Prostate gland (tissue), 2 donors: ENCODE measurements at regions not wholly inside any gene's neighbourhood (a gene's known extent, or its start where the extent isn't known, plus 50 kb on each side); places are given as distances from the start of the nearest gene placed in this dataset.
"Not testable (repeated sequence)": the region's sequence is repeated elsewhere in the genome, so short reads cannot be mapped to it uniquely, and the experiment has no call there.

ENCODE experiments used
- DNase-seq: peaks from one replicate; pipeline ENCODE4 v3.0.0-alpha.2; 2019; ENCODE audit warnings: low spot score
- H3K27ac ChIP-seq, 2 donors: fragments of 200-600 bp; sonication (generic); 2 replicates each; pipeline ENCODE4 v1.5.1; 2017 to 2019
- H3K27me3 ChIP-seq: fragments of 200-600 bp; sonication (generic); replicated peaks from 2 replicates; pipeline ENCODE4 v1.5.1; 2019; ENCODE audit not compliant: insufficient read depth
- H3K36me3 ChIP-seq, 2 donors: fragments of 200-600 bp; sonication (generic); 1 replicate in 1 of 2; 2 replicates in 1 of 2; pipeline versions ENCODE4 v1.5.1 to v1.8.1; 2017 to 2019
- H3K4me1 ChIP-seq: fragments of 200-600 bp; sonication (generic); replicated peaks from 2 replicates; pipeline ENCODE4 v1.5.1; 2019
- H3K4me3 ChIP-seq, 2 donors: fragments of 200-600 bp; sonication (generic); 2 replicates each; pipeline ENCODE4 v1.5.1; 2017 to 2019
- H3K9me3 ChIP-seq: fragments of 200-600 bp; sonication (generic); 2 replicates; pipeline ENCODE4 v1.5.1; 2017
- POLR2A ChIP-seq: fragments of 450-650 bp; IDR thresholded peaks from one replicate; pipeline ENCODE4 v1.6.1; 2016; ENCODE audit warnings: antibody characterized with exemption, mild to moderate bottlenecking
- POLR2AphosphoS5 ChIP-seq: sonication (generic); formaldehyde crosslinking; IDR thresholded peaks from one replicate; pipeline ENCODE4 v1.6.1; 2017; ENCODE audit warnings: antibody characterized with exemption
- WGBS: methylation state at CpG from one replicate; pipeline ENCODE4 v1.1.5; 2018; 5-methylcytosine and 5-hydroxymethylcytosine counted together
- intact Hi-C: fragments of 100-400 bp; cut with DNase I; formaldehyde crosslinking; loops from one replicate; pipeline ENCODE4 v1.14.2; 2022
- TF ChIP-seq, protein P1 (sequence below), 4 experiments: fragments of 200-600 bp in 2 of 4; fragments of 450-650 bp in 2 of 4; sonication (generic) in 2 of 4; IDR thresholded peaks; 1 replicate in 3 of 4; 2 replicates in 1 of 4; pipeline ENCODE4 v1.5.1; 2016 to 2019; ENCODE audit warnings: antibody characterized with exemption in 4 of 4, mild to moderate bottlenecking in 2 of 4, moderate library complexity in 2 of 4

DNA sequence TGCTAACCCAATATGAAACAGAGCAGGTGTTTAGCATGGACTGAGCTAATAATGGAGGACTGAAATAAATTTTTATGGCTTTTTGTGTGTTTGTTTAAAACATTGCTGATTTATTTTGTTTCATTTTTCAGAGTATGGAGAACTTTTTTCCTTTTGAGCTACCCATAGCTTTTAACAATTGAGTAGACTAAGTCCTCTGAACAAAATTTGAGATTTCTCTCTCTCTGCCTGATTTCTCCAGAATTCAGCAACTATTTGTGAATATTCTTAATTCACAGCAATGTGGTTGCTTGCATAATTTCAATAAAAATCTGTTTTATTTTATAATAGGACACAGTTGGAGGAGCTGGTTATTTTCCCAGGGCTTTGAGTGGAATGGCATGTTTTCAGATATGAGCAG, 103.7 kb downstream of the TPBG start:
- Histone ChIP-seq H3K27ac (no peak overlapping the region), H3K36me3 (no peaks in the 10 kb centered on the region), H3K4me1 (no peaks in the 10 kb centered on the region), H3K4me3 (no peak overlapping the region), H3K27me3 (no peaks in the 10 kb centered on the region), H3K9me3 (no peaks in the 10 kb centered on the region)
- no peak for DNase-seq
- intact Hi-C loops: no loop called here
- TF ChIP-seq POLR2A (no peak), POLR2AphosphoS5 (no peak)
- TF ChIP-seq, protein P1, sequence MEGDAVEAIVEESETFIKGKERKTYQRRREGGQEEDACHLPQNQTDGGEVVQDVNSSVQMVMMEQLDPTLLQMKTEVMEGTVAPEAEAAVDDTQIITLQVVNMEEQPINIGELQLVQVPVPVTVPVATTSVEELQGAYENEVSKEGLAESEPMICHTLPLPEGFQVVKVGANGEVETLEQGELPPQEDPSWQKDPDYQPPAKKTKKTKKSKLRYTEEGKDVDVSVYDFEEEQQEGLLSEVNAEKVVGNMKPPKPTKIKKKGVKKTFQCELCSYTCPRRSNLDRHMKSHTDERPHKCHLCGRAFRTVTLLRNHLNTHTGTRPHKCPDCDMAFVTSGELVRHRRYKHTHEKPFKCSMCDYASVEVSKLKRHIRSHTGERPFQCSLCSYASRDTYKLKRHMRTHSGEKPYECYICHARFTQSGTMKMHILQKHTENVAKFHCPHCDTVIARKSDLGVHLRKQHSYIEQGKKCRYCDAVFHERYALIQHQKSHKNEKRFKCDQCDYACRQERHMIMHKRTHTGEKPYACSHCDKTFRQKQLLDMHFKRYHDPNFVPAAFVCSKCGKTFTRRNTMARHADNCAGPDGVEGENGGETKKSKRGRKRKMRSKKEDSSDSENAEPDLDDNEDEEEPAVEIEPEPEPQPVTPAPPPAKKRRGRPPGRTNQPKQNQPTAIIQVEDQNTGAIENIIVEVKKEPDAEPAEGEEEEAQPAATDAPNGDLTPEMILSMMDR (IDR thresholded peaks at IDR 0.05): no peak

DNA sequence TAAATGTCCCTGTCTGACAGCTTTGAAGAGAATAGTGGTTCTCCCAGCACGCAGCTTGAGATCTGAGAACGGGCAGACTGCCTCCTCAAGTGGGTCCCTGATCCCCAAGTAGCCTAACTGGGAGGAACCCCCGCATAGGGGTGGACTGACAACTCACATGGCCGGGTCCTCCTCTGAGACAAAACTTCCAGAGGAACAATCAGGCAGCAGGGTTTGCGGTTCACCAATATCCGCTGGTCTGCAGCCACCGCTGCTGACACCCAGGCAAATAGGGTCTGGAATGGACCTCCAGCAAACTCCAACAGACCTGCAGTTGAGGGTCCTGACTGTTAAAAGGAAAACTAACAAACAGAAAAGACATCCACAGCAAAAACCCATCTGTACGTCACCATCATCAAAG, 106.5 kb downstream of the TPBG start:
- WGBS: 88% methylated on average over 8 of the region's 8 CpGs
- H3K4me3 ChIP-seq, DNase-seq, H3K4me1 ChIP-seq, H3K27ac ChIP-seq, intact Hi-C loops, H3K36me3 ChIP-seq, H3K9me3 ChIP-seq, H3K27me3 ChIP-seq: not testable (repeated sequence)

DNA sequence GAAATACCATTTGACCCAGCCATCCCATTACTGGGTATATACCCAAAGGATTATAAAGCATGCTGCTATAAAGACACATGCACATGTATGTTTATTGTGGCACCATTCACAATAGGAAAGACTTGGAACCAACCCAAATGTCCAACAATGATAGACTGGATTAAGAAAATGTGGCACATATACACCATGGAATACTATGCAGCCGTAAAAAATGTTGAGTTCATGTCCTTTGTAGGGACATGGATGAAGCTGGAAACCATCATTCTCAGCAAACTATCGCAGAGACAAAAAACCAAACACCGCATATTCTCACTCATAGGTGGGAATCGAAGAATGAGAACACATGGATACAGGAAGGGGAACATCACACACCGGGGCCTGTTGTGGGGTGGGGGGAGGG, 111.5 kb downstream of the TPBG start:
- WGBS: 87% methylated on average over 5 of the region's 5 CpGs
- H3K9me3 ChIP-seq, H3K36me3 ChIP-seq, H3K27ac ChIP-seq, H3K27me3 ChIP-seq, H3K4me3 ChIP-seq, H3K4me1 ChIP-seq, DNase-seq, intact Hi-C loops: not testable (repeated sequence)

DNA sequence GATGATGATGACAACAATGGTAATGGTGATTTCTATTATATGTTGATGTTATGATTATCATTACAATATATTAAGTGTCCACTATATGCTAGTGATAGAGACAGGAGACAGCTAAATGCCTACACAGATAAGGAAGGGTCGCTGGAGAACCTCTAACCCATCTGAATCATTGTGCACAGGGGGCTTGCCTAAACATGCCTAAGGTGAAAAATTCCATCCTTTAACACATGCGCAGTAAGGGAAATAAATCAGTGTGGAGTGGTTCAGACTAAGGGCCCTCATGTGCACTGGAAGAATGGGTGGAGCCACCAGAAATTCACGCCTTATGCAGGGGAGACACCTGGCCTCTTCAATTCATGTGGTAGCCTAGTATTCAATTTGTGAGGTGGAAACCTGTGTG, 120.4 kb downstream of the TPBG start:
- no peaks in the 10 kb centered on the region for H3K27me3 ChIP-seq
- no peak for TF ChIP-seq POLR2AphosphoS5
- TF ChIP-seq POLR2A: no peak
- H3K9me3 ChIP-seq: no peaks in the 10 kb centered on the region
- no peak for DNase-seq
- H3K4me3 ChIP-seq: no peak overlapping the region
- H3K27ac ChIP-seq: no peak overlapping the region
- H3K36me3 ChIP-seq: no peaks in the 10 kb centered on the region
- H3K4me1 ChIP-seq: no peaks in the 10 kb centered on the region
- 65% methylated on average over 3 of the region's 3 CpGs for WGBS
- intact Hi-C loops: no loop called here

DNA sequence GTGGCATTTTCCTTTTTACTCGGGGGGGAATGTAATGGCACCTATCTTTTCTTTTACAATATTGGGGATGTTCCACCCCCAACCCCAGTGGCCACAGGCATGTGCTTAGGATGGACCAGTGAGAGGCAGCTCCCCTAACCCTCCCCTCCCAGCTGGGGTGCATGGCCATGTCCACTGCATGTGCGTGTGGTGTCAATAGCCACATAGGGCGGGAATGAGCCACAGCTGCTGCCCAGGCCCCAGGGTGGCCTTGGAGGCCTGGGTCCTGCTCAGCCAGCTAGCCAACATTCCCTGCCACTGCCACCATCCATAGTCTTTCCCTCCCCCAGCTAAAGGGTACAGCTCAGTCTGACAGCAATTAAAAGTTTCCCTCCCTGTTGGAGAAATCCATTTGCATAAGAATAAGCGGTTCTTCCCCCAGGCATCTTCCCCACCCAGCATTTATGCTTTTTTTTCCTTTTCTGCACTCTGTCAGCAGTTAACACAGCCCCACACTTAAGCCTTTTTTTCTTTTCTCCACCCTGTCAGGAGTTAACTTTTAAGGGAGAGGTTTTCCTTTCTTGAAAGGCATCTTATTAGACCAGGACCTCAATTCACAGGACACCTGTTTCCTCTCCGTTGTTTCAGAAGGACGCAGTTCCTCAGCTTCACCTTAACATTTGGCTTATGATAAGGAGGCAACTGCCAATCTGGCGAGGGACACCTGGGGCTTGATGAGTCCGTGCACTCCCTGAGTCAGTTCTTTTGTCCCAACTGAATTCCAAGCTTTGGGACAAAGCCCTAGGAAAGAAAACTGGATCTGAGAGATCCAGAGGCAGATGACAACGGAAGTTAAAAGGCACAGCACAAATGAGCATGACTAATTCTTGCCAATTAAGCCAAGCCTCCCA, 121.4 kb downstream of the TPBG start:
- Histone ChIP-seq H3K9me3 (no peaks in the 10 kb centered on the region), H3K4me1 (no peaks in the 10 kb centered on the region), H3K27ac (no peak overlapping the region), H3K27me3 (no peaks in the 10 kb centered on the region), H3K4me3 (no peak overlapping the region), H3K36me3 (no peaks in the 10 kb centered on the region)
- 85% methylated on average over 9 of the region's 9 CpGs for WGBS
- intact Hi-C loops: no loop called here
- no peak for DNase-seq
- TF ChIP-seq, protein P1 (IDR thresholded peaks at IDR 0.05): no peak
- TF ChIP-seq POLR2AphosphoS5: no peak
- TF ChIP-seq POLR2A: no peak

DNA sequence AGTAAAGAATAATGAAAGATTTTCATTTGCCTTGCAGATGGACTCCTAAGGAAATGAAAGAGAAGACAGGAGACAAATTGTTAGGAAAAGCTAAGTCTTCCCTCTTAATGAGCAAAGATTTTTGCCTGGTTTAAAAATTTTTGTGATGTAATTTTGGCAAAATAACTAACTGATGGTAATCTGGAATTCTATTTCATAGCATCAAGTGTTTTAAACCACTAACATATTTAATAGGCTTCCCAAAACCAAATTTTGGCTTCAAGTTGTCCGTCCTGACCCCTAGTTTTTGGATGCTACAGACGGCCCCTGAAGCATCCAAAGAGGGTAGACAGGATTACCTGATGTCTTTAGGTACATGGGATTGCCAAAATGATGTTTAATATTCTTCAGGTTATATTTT, 124.3 kb downstream of the TPBG start:
- Histone ChIP-seq H3K4me3 (no peak overlapping the region), H3K27me3 (no peaks in the 10 kb centered on the region), H3K27ac (no peak overlapping the region), H3K4me1 (no peaks in the 10 kb centered on the region), H3K36me3 (no peaks in the 10 kb centered on the region), H3K9me3 (no peaks in the 10 kb centered on the region)
- TF ChIP-seq, protein P1 (IDR thresholded peaks at IDR 0.05): no peak
- TF ChIP-seq POLR2AphosphoS5: no peak
- no peak for TF ChIP-seq POLR2A
- intact Hi-C loops: no loop called here
- WGBS: 91% methylated on average over 2 of the region's 2 CpGs
- DNase-seq: no peak
